HepG2 (cell line): ENCODE measurements at regions not wholly inside any gene's neighbourhood (a gene's known extent, or its start where the extent isn't known, plus 50 kb on each side); places are given as distances from the start of the nearest gene placed in this dataset.

Source experiments
- ATAC-seq: fragments of 200-7000 bp; cut with Tn5 transposase; 3 replicates; pipeline ENCODE4 v1.9.1; 2020; ENCODE audit warnings: mild to moderate bottlenecking, moderate library complexity
- BruUV-seq: library from RNA; stranded (reverse); fragments of 400-500 nt; replicated peaks from 2 replicates; lab custom pipeline; 2021; lab: Mats Ljungman, UMichigan
- CTCF ChIA-PET: fragments of 300-600 bp; formaldehyde crosslinking; extraction: SDS; loops from one replicate; lab custom pipeline; 2021; ENCODE audit warnings: low total read pairs, inconsistent platforms, low intra/inter-chr PET ratio; lab: Yijun Ruan, JAX
- POLR2A ChIA-PET: fragments of 350-600 bp; sonication (Branson Sonifier 250); formaldehyde crosslinking; loops from one replicate; lab custom pipeline; 2020; ENCODE audit warnings: antibody characterized with exemption, inconsistent platforms; lab: Yijun Ruan, JAX
- DNase-seq: peaks from one replicate; pipeline ENCODE4 v3.0.0-alpha.2; 2015; ENCODE audit warnings: low spot score
- FAIRE-seq: peaks from 3 replicates; lab custom pipeline; 2011; peaks lifted over from hg19 to GRCh38; lab: Jason Lieb, UNC
- H2AFZ ChIP-seq: one replicate; pipeline ENCODE4 v1.6.1; 2011; ENCODE audit warnings: low read length, inconsistent platforms
- H3K27ac ChIP-seq: fragments of 300-600 bp; 3 replicates; pipeline ENCODE4 v1.8.0; 2011; ENCODE audit warnings: mixed run types, mild to moderate bottlenecking, mixed read lengths, low read length, inconsistent platforms; ENCODE audit not compliant: insufficient read depth; ENCODE audit errors: extremely low read length
- H3K27me3 ChIP-seq, 2 experiments: fragments of 200-600 bp in 1 of 2; 2 replicates in 1 of 2; 3 replicates in 1 of 2; pipeline versions ENCODE4 v1.6.0 to v1.8.0; 2011; ENCODE audit warnings: low read length in 2 of 2, mild to moderate bottlenecking in 2 of 2, moderate library complexity in 2 of 2, inconsistent platforms in 1 of 2; ENCODE audit not compliant: insufficient read depth in 2 of 2, control insufficient read depth in 1 of 2
- H3K36me3 ChIP-seq, 2 experiments: fragments of 200-600 bp in 1 of 2; replicated peaks in 1 of 2; 2 replicates in 1 of 2; 3 replicates in 1 of 2; pipeline versions ENCODE4 v1.5.1 to v1.8.0; 2011; ENCODE audit warnings: low read length in 2 of 2, inconsistent platforms in 1 of 2; ENCODE audit not compliant: insufficient read depth in 2 of 2, control insufficient read depth in 1 of 2
- H3K4me1 ChIP-seq: 2 replicates; pipeline ENCODE4 v1.5.1; 2012; ENCODE audit warnings: low read length, inconsistent platforms; ENCODE audit not compliant: insufficient read depth
- H3K4me2 ChIP-seq: 2 replicates; pipeline ENCODE4 v1.6.0; 2011; ENCODE audit warnings: low read depth, low read length, inconsistent platforms
- H3K4me3 ChIP-seq, 3 experiments: fragments of 200-600 bp in 1 of 3; sonication (generic), shearing (Covaris generic) in 1 of 3; replicated peaks in 1 of 3; 2 replicates each; pipeline ENCODE4 v1.5.1; 2011 to 2016; ENCODE audit warnings: low read length in 3 of 3, inconsistent platforms in 2 of 3, low read depth in 2 of 3, mild to moderate bottlenecking in 2 of 3, control low read depth in 1 of 3, mixed read lengths in 1 of 3; ENCODE audit not compliant: insufficient read depth in 1 of 3
- H3K79me2 ChIP-seq: one replicate; pipeline ENCODE4 v1.6.1; 2011; ENCODE audit warnings: low read length, inconsistent platforms; ENCODE audit not compliant: insufficient read depth
- H3K9ac ChIP-seq: 2 replicates; pipeline ENCODE4 v1.6.0; 2011; ENCODE audit warnings: mild to moderate bottlenecking, low read depth, low read length, inconsistent platforms; ENCODE audit not compliant: insufficient read depth
- H3K9me3 ChIP-seq: 2 replicates; pipeline ENCODE4 v1.5.1; 2012; ENCODE audit warnings: mild to moderate bottlenecking, low read length
- H4K20me1 ChIP-seq: 2 replicates; pipeline ENCODE4 v1.6.0; 2011; ENCODE audit warnings: inconsistent platforms, mild to moderate bottlenecking, low read length, moderate library complexity; ENCODE audit not compliant: insufficient read depth
- ARHGAP35 ChIP-seq: sonication (generic); formaldehyde crosslinking; IDR thresholded peaks from 2 replicates; pipeline ENCODE4 v1.9.0; 2022; ENCODE audit warnings: mild to moderate bottlenecking, inconsistent platforms, moderate library complexity, missing genetic modification reagents, borderline replicate concordance
- CERS6 ChIP-seq: sonication (generic); formaldehyde crosslinking; IDR thresholded peaks from 2 replicates; pipeline ENCODE4 v1.5.0; 2020; ENCODE audit warnings: missing genetic modification reagents
- IKZF4 ChIP-seq: sonication (generic); formaldehyde crosslinking; IDR thresholded peaks from 2 replicates; pipeline ENCODE4 v1.5.1; 2020; ENCODE audit warnings: borderline replicate concordance, mild to moderate bottlenecking, low read depth, missing genetic modification reagents; ENCODE audit errors: not compliant biosample characterization
- KDM2A ChIP-seq: sonication (generic); formaldehyde crosslinking; IDR thresholded peaks from 2 replicates; pipeline ENCODE4 v1.4.0; 2020; ENCODE audit warnings: low read depth, missing genetic modification reagents, borderline replicate concordance
- NFIB ChIP-seq: sonication (generic); formaldehyde crosslinking; IDR thresholded peaks from 2 replicates; pipeline ENCODE4 v1.9.0; 2021; ENCODE audit warnings: missing genetic modification reagents, mild to moderate bottlenecking, borderline replicate concordance
- NFYB ChIP-seq: sonication (generic); formaldehyde crosslinking; IDR thresholded peaks from 2 replicates; pipeline ENCODE4 v1.4.0; 2020; ENCODE audit warnings: missing genetic modification reagents
- ZBTB2 ChIP-seq: sonication (generic); formaldehyde crosslinking; IDR thresholded peaks from 2 replicates; pipeline ENCODE4 v1.8.0; 2022; ENCODE audit warnings: low read depth, missing genetic modification reagents
- ZBTB4 ChIP-seq: sonication (generic); formaldehyde crosslinking; IDR thresholded peaks from 2 replicates; pipeline ENCODE4 v1.4.0; 2020; ENCODE audit warnings: missing genetic modification reagents, mild to moderate bottlenecking, borderline replicate concordance
- ZNF160 ChIP-seq: sonication (generic); formaldehyde crosslinking; IDR thresholded peaks from 2 replicates; pipeline ENCODE4 v1.8.0; 2022; ENCODE audit warnings: mild to moderate bottlenecking, inconsistent platforms, missing genetic modification reagents
- ZNF713 ChIP-seq: sonication (generic); formaldehyde crosslinking; IDR thresholded peaks from 2 replicates; pipeline ENCODE4 v1.4.0; 2020; ENCODE audit warnings: mild to moderate bottlenecking, missing genetic modification reagents
- ZNF737 ChIP-seq: sonication (generic); formaldehyde crosslinking; IDR thresholded peaks from 2 replicates; pipeline ENCODE4 v1.5.0; 2020; ENCODE audit warnings: missing genetic modification reagents, mild to moderate bottlenecking, borderline replicate concordance
- WGBS: methylation state at CpG from one replicate; pipeline ENCODE4 v1.1.6; 2017; ENCODE audit warnings: low lambda C conversion rate; 5-methylcytosine and 5-hydroxymethylcytosine counted together
- in situ Hi-C: cut with HindIII; loops from 2 replicates; pipeline ENCODE4 v1.10.0; 2017; ENCODE audit warnings: low pct_unique_long_range_greater_than_20kb; ENCODE audit not compliant: extremely low pct_ligation_motif_present
- intact Hi-C: fragments of 100-400 bp; cut with micrococcal nuclease; formaldehyde crosslinking; loops from one replicate; pipeline ENCODE4 v1.10.0; 2022; ENCODE audit not compliant: unreplicated experiment

- H3K4me2 ChIP-seq: no peak overlapping the region
- H3K4me3 ChIP-seq: no peak overlapping the region
- no peaks in the 10 kb centered on the region for H3K36me3 ChIP-seq
- H3K79me2 ChIP-seq: no peaks in the 10 kb centered on the region
- peaks cover 85% of the 10 kb centered on the region for H3K9me3 ChIP-seq
- H3K27me3 ChIP-seq: no peaks in the 10 kb centered on the region
- ATAC-seq (no peak), DNase-seq (no peak), FAIRE-seq (no peak)
- CTCF ChIA-PET: no interaction called here
- POLR2A ChIA-PET: no interaction called here
- intact Hi-C loops: no loop called here
- no peak overlapping the region for H3K9ac ChIP-seq
- no peak overlapping the region for H3K27ac ChIP-seq
- no peak overlapping the region for H2AFZ ChIP-seq
- no TSS peak for BruUV-seq
- TF ChIP-seq KDM2A (CRISPR knock-in tag): no peak
- no peak for TF ChIP-seq NFYB (CRISPR knock-in tag)
- no peak for TF ChIP-seq ZNF737 (CRISPR knock-in tag)
- TF ChIP-seq ZBTB2 (CRISPR knock-in tag): no peak
- no peak for TF ChIP-seq ZNF160 (CRISPR knock-in tag)
- no peak for TF ChIP-seq CERS6
- no peak for TF ChIP-seq ZBTB4
- TF ChIP-seq NFIB: no peak
- TF ChIP-seq ARHGAP35 (CRISPR knock-in tag): no peak
- TF ChIP-seq ZNF713 (CRISPR knock-in tag): no peak
- no peak for TF ChIP-seq IKZF4 (CRISPR knock-in tag)
- in situ Hi-C loops: no loop called here
- no peaks in the 10 kb centered on the region for H3K4me1 ChIP-seq
- 11% methylated on average over 3 of the region's 3 CpGs for WGBS
- no peaks in the 10 kb centered on the region for H4K20me1 ChIP-seq
These were observed 653.6 kb upstream of the CNTNAP5 start for GRCh38 chr2:123371535-123371934.
